ENCODE measurements at regions not wholly inside any gene's neighbourhood (a gene's known extent, or its start where the extent isn't known, plus 50 kb on each side); places are given as distances from the start of the nearest gene placed in this dataset.

- TF ChIP-seq, protein P1, sequence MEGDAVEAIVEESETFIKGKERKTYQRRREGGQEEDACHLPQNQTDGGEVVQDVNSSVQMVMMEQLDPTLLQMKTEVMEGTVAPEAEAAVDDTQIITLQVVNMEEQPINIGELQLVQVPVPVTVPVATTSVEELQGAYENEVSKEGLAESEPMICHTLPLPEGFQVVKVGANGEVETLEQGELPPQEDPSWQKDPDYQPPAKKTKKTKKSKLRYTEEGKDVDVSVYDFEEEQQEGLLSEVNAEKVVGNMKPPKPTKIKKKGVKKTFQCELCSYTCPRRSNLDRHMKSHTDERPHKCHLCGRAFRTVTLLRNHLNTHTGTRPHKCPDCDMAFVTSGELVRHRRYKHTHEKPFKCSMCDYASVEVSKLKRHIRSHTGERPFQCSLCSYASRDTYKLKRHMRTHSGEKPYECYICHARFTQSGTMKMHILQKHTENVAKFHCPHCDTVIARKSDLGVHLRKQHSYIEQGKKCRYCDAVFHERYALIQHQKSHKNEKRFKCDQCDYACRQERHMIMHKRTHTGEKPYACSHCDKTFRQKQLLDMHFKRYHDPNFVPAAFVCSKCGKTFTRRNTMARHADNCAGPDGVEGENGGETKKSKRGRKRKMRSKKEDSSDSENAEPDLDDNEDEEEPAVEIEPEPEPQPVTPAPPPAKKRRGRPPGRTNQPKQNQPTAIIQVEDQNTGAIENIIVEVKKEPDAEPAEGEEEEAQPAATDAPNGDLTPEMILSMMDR (IDR thresholded peaks at IDR 0.05), result no peak
- TF ChIP-seq EZH2 (IDR thresholded peaks at IDR 0.05; ENCODE audit: borderline replicate concordance, insufficient read depth, low read depth, low read length, poor library complexity, severe bottlenecking), result no peak
Measured at GRCh38 chr9:75653750-75654149, 236.7 kb upstream of the PCSK5 start.

All from B cell (primary cell).